ENCODE measurements at regions not wholly inside any gene's neighbourhood (a gene's known extent, or its start where the extent isn't known, plus 50 kb on each side); places are given as distances from the start of the nearest gene placed in this dataset.

- DNase-seq = no peak
These were observed 490.9 kb downstream of the OCA2 start for GRCh38 chr15:27608248-27608647.

GRCh38 chr15:27601239-27601960, 497.7 kb downstream of the OCA2 start:
- DNase-seq = no peak

- DNase-seq = no peak
These were observed 500.1 kb downstream of the OCA2 start for GRCh38 chr15:27599034-27599433.

GRCh38 chr15:27598251-27599009, 500.7 kb downstream of the OCA2 start:
- DNase-seq = no peak

- no peak for DNase-seq
These were observed 503.9 kb downstream of the OCA2 start for GRCh38 chr15:27595211-27595610.

GRCh38 chr15:27592036-27592760, 506.9 kb downstream of the OCA2 start:
- no peak for DNase-seq
